ENCODE measurements at regions not wholly inside any gene's neighbourhood (a gene's known extent, or its start where the extent isn't known, plus 50 kb on each side); places are given as distances from the start of the nearest gene placed in this dataset.
A peak's percentile ranks its signal among the peaks of the same experiment; 100 is the strongest.

DNA sequence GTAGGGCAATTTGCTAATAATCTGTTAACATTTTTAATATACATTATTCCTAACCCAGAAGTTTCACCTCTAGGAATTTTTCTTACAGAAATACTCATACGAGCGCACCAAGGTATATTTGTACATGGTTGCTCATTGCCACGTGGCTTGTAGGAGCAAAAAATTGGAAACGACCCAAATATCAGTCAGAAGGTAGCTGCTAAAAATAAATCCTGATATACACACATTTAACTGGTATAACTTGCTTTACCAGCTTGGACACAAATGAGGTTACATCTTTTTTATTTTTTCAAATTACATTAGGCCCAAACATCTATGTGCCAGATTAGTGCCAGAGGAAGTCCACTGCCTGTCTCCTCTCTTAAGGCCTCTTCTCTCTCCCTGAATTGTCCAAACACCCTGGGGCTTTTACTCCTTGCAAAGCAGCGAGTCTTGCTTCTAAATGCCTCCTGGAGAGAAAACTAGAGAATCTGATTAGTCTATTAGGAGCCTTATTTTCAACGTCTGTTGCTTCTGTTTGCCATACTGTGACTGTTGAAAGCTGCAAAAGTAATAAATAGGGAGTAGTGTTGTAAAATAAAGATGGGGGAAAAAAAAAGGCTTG, 92.0 kb upstream of the SSBP2 start:
- peak overlapping the region; percentile 8 for H3K4me3 Mint-ChIP-seq (ENCODE audit: low read depth, unreplicated experiment)
- H3K36me3 Mint-ChIP-seq (ENCODE audit: insufficient read depth, unreplicated experiment): no peaks in the 10 kb centered on the region
- intact Hi-C loops (cut with micrococcal nuclease; ENCODE audit: unreplicated experiment): no loop called here
- no peak for DNase-seq
- BruUV-seq (replicated peaks): no TSS peak
- TF ChIP-seq, protein P1, sequence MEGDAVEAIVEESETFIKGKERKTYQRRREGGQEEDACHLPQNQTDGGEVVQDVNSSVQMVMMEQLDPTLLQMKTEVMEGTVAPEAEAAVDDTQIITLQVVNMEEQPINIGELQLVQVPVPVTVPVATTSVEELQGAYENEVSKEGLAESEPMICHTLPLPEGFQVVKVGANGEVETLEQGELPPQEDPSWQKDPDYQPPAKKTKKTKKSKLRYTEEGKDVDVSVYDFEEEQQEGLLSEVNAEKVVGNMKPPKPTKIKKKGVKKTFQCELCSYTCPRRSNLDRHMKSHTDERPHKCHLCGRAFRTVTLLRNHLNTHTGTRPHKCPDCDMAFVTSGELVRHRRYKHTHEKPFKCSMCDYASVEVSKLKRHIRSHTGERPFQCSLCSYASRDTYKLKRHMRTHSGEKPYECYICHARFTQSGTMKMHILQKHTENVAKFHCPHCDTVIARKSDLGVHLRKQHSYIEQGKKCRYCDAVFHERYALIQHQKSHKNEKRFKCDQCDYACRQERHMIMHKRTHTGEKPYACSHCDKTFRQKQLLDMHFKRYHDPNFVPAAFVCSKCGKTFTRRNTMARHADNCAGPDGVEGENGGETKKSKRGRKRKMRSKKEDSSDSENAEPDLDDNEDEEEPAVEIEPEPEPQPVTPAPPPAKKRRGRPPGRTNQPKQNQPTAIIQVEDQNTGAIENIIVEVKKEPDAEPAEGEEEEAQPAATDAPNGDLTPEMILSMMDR (IDR thresholded peaks at IDR 0.05; ENCODE audit: unreplicated experiment): no peak
- no peaks in the 10 kb centered on the region for H3K27me3 Mint-ChIP-seq (ENCODE audit: unreplicated experiment)
- peak overlapping the region; percentile 43 for H3K27ac Mint-ChIP-seq (ENCODE audit: unreplicated experiment)
- H3K4me1 Mint-ChIP-seq (ENCODE audit: low read depth, unreplicated experiment): peaks cover 22% of the 10 kb centered on the region
- CTCF ChIA-PET: interaction anchor here (0.8 to 0.9 kb wide), 2 partner anchors 14 to 323 kb away, joined by 3 to 4 read pairs; no protein-coding TSS in a partner anchor
- no peaks in the 10 kb centered on the region for H3K9me3 Mint-ChIP-seq (ENCODE audit: low read depth, unreplicated experiment)

GRCh38 chr5:81839034-81839433, 88.1 kb upstream of the SSBP2 start:
- Mint-ChIP-seq H3K27ac (ENCODE audit: unreplicated experiment) (no peak overlapping the region), H3K9me3 (ENCODE audit: low read depth, unreplicated experiment) (no peaks in the 10 kb centered on the region), H3K27me3 (ENCODE audit: unreplicated experiment) (no peaks in the 10 kb centered on the region), H3K36me3 (ENCODE audit: insufficient read depth, unreplicated experiment) (no peaks in the 10 kb centered on the region), H3K4me1 (ENCODE audit: low read depth, unreplicated experiment) (peaks cover 22% of the 10 kb centered on the region), H3K4me3 (ENCODE audit: low read depth, unreplicated experiment) (no peak overlapping the region)
- CTCF ChIA-PET: interaction anchor here (0.8 to 1.8 kb wide), 8 partner anchors 11 to 332 kb away, joined by 3 to 7 read pairs (median 4); no protein-coding TSS in a partner anchor
- intact Hi-C loops (cut with micrococcal nuclease; ENCODE audit: unreplicated experiment): loop anchor here (5.0 kb wide), 1 partner anchor 412 kb away; no protein-coding TSS in a partner anchor
- TF ChIP-seq, protein P1 (IDR thresholded peaks at IDR 0.05; ENCODE audit: unreplicated experiment): no peak
- DNase-seq: no peak
- no TSS peak for BruUV-seq (replicated peaks)

GRCh38 chr5:81838307-81838906, 87.5 kb upstream of the SSBP2 start:
- peak; percentile 55 for DNase-seq
- Mint-ChIP-seq H3K4me1 (ENCODE audit: low read depth, unreplicated experiment) (peaks cover 21% of the 10 kb centered on the region), H3K36me3 (ENCODE audit: insufficient read depth, unreplicated experiment) (no peaks in the 10 kb centered on the region), H3K9me3 (ENCODE audit: low read depth, unreplicated experiment) (peaks cover 2% of the 10 kb centered on the region), H3K4me3 (ENCODE audit: low read depth, unreplicated experiment) (no peak overlapping the region), H3K27me3 (ENCODE audit: unreplicated experiment) (no peaks in the 10 kb centered on the region), H3K27ac (ENCODE audit: unreplicated experiment) (no peak overlapping the region)
- intact Hi-C loops (cut with micrococcal nuclease; ENCODE audit: unreplicated experiment): loop anchor here (1.0 to 5.0 kb wide), 2 partner anchors 331 to 411 kb away; no protein-coding TSS in a partner anchor
- CTCF ChIA-PET: interaction anchor here (0.6 to 1.8 kb wide), 9 partner anchors 11 to 332 kb away, joined by 3 to 7 read pairs (median 5); partner anchors contain the start of gene SSBP2
- TF ChIP-seq, protein P1 (IDR thresholded peaks at IDR 0.05; ENCODE audit: unreplicated experiment): peak; percentile 56
- BruUV-seq (replicated peaks): no TSS peak

- H3K36me3 Mint-ChIP-seq (ENCODE audit: insufficient read depth, unreplicated experiment): no peaks in the 10 kb centered on the region
- DNase-seq: no peak
- no peaks in the 10 kb centered on the region for H3K27me3 Mint-ChIP-seq (ENCODE audit: unreplicated experiment)
- CTCF ChIA-PET: interaction anchor here (0.6 to 1.8 kb wide), 8 partner anchors 10 to 331 kb away, joined by 3 to 7 read pairs (median 5); partner anchors contain the start of gene SSBP2
- BruUV-seq (replicated peaks): no TSS peak
- H3K27ac Mint-ChIP-seq (ENCODE audit: unreplicated experiment): no peak overlapping the region
- H3K9me3 Mint-ChIP-seq (ENCODE audit: low read depth, unreplicated experiment): peaks cover 2% of the 10 kb centered on the region
- H3K4me1 Mint-ChIP-seq (ENCODE audit: low read depth, unreplicated experiment): peaks cover 15% of the 10 kb centered on the region
- intact Hi-C loops (cut with micrococcal nuclease; ENCODE audit: unreplicated experiment): loop anchor here (1.0 to 5.0 kb wide), 2 partner anchors 330 to 410 kb away; no protein-coding TSS in a partner anchor
- TF ChIP-seq, protein P1 (IDR thresholded peaks at IDR 0.05; ENCODE audit: unreplicated experiment): no peak
- H3K4me3 Mint-ChIP-seq (ENCODE audit: low read depth, unreplicated experiment): no peak overlapping the region
These were observed 86.9 kb upstream of the SSBP2 start for GRCh38 chr5:81837667-81838306.

Data from Calu3 (cell line).